ENCODE measurements at regions not wholly inside any gene's neighbourhood (a gene's known extent, or its start where the extent isn't known, plus 50 kb on each side); places are given as distances from the start of the nearest gene placed in this dataset.

DNA sequence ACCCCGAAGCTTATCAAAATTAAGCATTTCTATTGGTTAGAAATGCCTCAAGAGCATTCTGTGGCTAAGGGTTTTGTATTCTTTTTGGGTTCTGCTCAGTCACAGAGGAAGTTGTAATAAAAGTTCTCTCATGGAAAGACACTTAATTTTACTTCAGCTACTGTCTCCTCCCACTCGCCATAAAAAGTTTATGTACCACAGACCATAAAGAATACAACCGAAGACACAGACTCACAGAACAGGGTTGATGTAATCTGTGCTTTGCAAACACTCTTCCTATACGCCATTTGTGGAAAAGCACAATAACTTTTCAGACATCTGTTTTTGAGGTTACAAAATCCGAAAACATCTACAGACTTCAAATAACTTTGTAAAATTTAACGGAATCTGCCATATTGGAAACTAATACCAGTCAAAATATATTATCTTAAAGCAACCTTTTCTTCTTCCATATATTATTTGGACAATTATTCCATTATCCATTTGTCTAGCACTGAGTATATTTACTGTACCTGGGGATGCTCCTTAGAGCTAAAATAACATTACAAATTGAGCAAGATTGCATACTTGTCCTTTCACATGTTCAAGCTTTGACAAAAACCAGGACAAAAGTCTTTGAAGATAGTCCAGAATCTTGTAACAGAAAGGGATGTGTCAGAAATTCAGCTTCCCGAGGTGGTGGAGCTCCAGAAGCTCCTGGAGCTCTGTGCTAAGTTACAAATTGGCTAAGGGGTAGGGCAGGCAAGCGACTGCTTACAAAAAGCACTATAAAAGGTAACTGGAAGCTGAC is 219.0 kb upstream of the MEOX2 start:
- no peak for TF ChIP-seq EZH2phosphoT487 (IDR thresholded peaks at IDR 0.05; ENCODE audit: low read length)
- TF ChIP-seq, protein P1, sequence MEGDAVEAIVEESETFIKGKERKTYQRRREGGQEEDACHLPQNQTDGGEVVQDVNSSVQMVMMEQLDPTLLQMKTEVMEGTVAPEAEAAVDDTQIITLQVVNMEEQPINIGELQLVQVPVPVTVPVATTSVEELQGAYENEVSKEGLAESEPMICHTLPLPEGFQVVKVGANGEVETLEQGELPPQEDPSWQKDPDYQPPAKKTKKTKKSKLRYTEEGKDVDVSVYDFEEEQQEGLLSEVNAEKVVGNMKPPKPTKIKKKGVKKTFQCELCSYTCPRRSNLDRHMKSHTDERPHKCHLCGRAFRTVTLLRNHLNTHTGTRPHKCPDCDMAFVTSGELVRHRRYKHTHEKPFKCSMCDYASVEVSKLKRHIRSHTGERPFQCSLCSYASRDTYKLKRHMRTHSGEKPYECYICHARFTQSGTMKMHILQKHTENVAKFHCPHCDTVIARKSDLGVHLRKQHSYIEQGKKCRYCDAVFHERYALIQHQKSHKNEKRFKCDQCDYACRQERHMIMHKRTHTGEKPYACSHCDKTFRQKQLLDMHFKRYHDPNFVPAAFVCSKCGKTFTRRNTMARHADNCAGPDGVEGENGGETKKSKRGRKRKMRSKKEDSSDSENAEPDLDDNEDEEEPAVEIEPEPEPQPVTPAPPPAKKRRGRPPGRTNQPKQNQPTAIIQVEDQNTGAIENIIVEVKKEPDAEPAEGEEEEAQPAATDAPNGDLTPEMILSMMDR (IDR thresholded peaks at IDR 0.05; ENCODE audit: low read length) = no peak

Data from MM.1S (cell line).